HepG2 (cell line): ENCODE measurements at regions not wholly inside any gene's neighbourhood (a gene's known extent, or its start where the extent isn't known, plus 50 kb on each side); places are given as distances from the start of the nearest gene placed in this dataset.

Source experiments
- ATAC-seq: fragments of 200-7000 bp; cut with Tn5 transposase; 3 replicates; pipeline ENCODE4 v1.9.1; 2020; ENCODE audit warnings: mild to moderate bottlenecking, moderate library complexity
- BruUV-seq: library from RNA; stranded (reverse); fragments of 400-500 nt; replicated peaks from 2 replicates; lab custom pipeline; 2021; lab: Mats Ljungman, UMichigan
- CTCF ChIA-PET: fragments of 300-600 bp; formaldehyde crosslinking; extraction: SDS; loops from one replicate; lab custom pipeline; 2021; ENCODE audit warnings: low total read pairs, inconsistent platforms, low intra/inter-chr PET ratio; lab: Yijun Ruan, JAX
- POLR2A ChIA-PET: fragments of 350-600 bp; sonication (Branson Sonifier 250); formaldehyde crosslinking; loops from one replicate; lab custom pipeline; 2020; ENCODE audit warnings: antibody characterized with exemption, inconsistent platforms; lab: Yijun Ruan, JAX
- DNase-seq: peaks from one replicate; pipeline ENCODE4 v3.0.0-alpha.2; 2015; ENCODE audit warnings: low spot score
- FAIRE-seq: peaks from 3 replicates; lab custom pipeline; 2011; peaks lifted over from hg19 to GRCh38; lab: Jason Lieb, UNC
- H2AFZ ChIP-seq: one replicate; pipeline ENCODE4 v1.6.1; 2011; ENCODE audit warnings: low read length, inconsistent platforms
- H3K27ac ChIP-seq: fragments of 300-600 bp; 3 replicates; pipeline ENCODE4 v1.8.0; 2011; ENCODE audit warnings: mixed run types, mild to moderate bottlenecking, mixed read lengths, low read length, inconsistent platforms; ENCODE audit not compliant: insufficient read depth; ENCODE audit errors: extremely low read length
- H3K27me3 ChIP-seq, 2 experiments: fragments of 200-600 bp in 1 of 2; 2 replicates in 1 of 2; 3 replicates in 1 of 2; pipeline versions ENCODE4 v1.6.0 to v1.8.0; 2011; ENCODE audit warnings: low read length in 2 of 2, mild to moderate bottlenecking in 2 of 2, moderate library complexity in 2 of 2, inconsistent platforms in 1 of 2; ENCODE audit not compliant: insufficient read depth in 2 of 2, control insufficient read depth in 1 of 2
- H3K36me3 ChIP-seq, 2 experiments: fragments of 200-600 bp in 1 of 2; replicated peaks in 1 of 2; 2 replicates in 1 of 2; 3 replicates in 1 of 2; pipeline versions ENCODE4 v1.5.1 to v1.8.0; 2011; ENCODE audit warnings: low read length in 2 of 2, inconsistent platforms in 1 of 2; ENCODE audit not compliant: insufficient read depth in 2 of 2, control insufficient read depth in 1 of 2
- H3K4me1 ChIP-seq: 2 replicates; pipeline ENCODE4 v1.5.1; 2012; ENCODE audit warnings: low read length, inconsistent platforms; ENCODE audit not compliant: insufficient read depth
- H3K4me2 ChIP-seq: 2 replicates; pipeline ENCODE4 v1.6.0; 2011; ENCODE audit warnings: low read depth, low read length, inconsistent platforms
- H3K4me3 ChIP-seq, 3 experiments: fragments of 200-600 bp in 1 of 3; sonication (generic), shearing (Covaris generic) in 1 of 3; replicated peaks in 1 of 3; 2 replicates each; pipeline ENCODE4 v1.5.1; 2011 to 2016; ENCODE audit warnings: low read length in 3 of 3, inconsistent platforms in 2 of 3, low read depth in 2 of 3, mild to moderate bottlenecking in 2 of 3, control low read depth in 1 of 3, mixed read lengths in 1 of 3; ENCODE audit not compliant: insufficient read depth in 1 of 3
- H3K79me2 ChIP-seq: one replicate; pipeline ENCODE4 v1.6.1; 2011; ENCODE audit warnings: low read length, inconsistent platforms; ENCODE audit not compliant: insufficient read depth
- H3K9ac ChIP-seq: 2 replicates; pipeline ENCODE4 v1.6.0; 2011; ENCODE audit warnings: mild to moderate bottlenecking, low read depth, low read length, inconsistent platforms; ENCODE audit not compliant: insufficient read depth
- H3K9me3 ChIP-seq: 2 replicates; pipeline ENCODE4 v1.5.1; 2012; ENCODE audit warnings: mild to moderate bottlenecking, low read length
- H4K20me1 ChIP-seq: 2 replicates; pipeline ENCODE4 v1.6.0; 2011; ENCODE audit warnings: inconsistent platforms, mild to moderate bottlenecking, low read length, moderate library complexity; ENCODE audit not compliant: insufficient read depth
- BRD4 ChIP-seq: sonication (generic); formaldehyde crosslinking; IDR thresholded peaks from 2 replicates; pipeline ENCODE4 v1.4.0; 2020; ENCODE audit warnings: missing genetic modification reagents
- ELF1 ChIP-seq: sonication (generic); formaldehyde crosslinking; IDR thresholded peaks from 2 replicates; pipeline ENCODE4 v1.4.0; 2020; ENCODE audit warnings: missing genetic modification reagents
- KDM6A ChIP-seq: IDR thresholded peaks from 2 replicates; pipeline ENCODE4 v1.6.1; 2016; ENCODE audit warnings: low read depth
- MAFF ChIP-seq: IDR thresholded peaks from 2 replicates; pipeline ENCODE4 v1.6.1; 2011; ENCODE audit warnings: low read depth, low read length, improper control_type of control experiment
- MIER2 ChIP-seq: IDR thresholded peaks from 2 replicates; pipeline ENCODE4 v1.6.1; 2016; ENCODE audit warnings: missing biosample characterization, missing genetic modification reagents
- NR1H2 ChIP-seq: sonication (generic); formaldehyde crosslinking; IDR thresholded peaks from 2 replicates; pipeline ENCODE4 v1.8.1; 2022; ENCODE audit warnings: low read depth, missing genetic modification reagents, borderline replicate concordance
- ONECUT2 ChIP-seq: sonication (generic); formaldehyde crosslinking; IDR thresholded peaks from 2 replicates; pipeline ENCODE4 v1.4.0; 2020; ENCODE audit warnings: missing genetic modification reagents
- PAX8 ChIP-seq: sonication (generic); formaldehyde crosslinking; IDR thresholded peaks from 2 replicates; pipeline ENCODE4 v1.8.0; 2022; ENCODE audit warnings: mild to moderate bottlenecking, missing genetic modification reagents, borderline replicate concordance
- PPARG ChIP-seq: conservative IDR thresholded peaks from 2 replicates; pipeline ENCODE4 v1.6.1; 2016; ENCODE audit warnings: missing biosample characterization, missing genetic modification reagents
- SP5 ChIP-seq: IDR thresholded peaks from 2 replicates; pipeline ENCODE4 v1.6.1; 2016; ENCODE audit warnings: low read depth, borderline replicate concordance
- SUZ12 ChIP-seq: fragments of 150-350 bp; IDR thresholded peaks from 2 replicates; pipeline ENCODE4 v1.6.1; 2014; ENCODE audit warnings: low read depth, low read length
- ZFP90 ChIP-seq: sonication (generic); formaldehyde crosslinking; IDR thresholded peaks from 2 replicates; pipeline ENCODE4 v1.8.0; 2022; ENCODE audit warnings: missing genetic modification reagents, mild to moderate bottlenecking, inconsistent platforms, borderline replicate concordance
- ZMAT3 ChIP-seq: sonication (generic); formaldehyde crosslinking; conservative IDR thresholded peaks from 2 replicates; pipeline ENCODE4 v1.7.0; 2021; ENCODE audit warnings: missing genetic modification reagents
- ZNF562 ChIP-seq: sonication (generic); formaldehyde crosslinking; IDR thresholded peaks from 2 replicates; pipeline ENCODE4 v1.8.0; 2022; ENCODE audit warnings: missing genetic modification reagents, borderline replicate concordance
- ZNF577 ChIP-seq: sonication (generic); formaldehyde crosslinking; IDR thresholded peaks from 2 replicates; pipeline ENCODE4 v1.4.0; 2020; ENCODE audit warnings: mild to moderate bottlenecking, low read depth, missing genetic modification reagents, borderline replicate concordance
- ZNF670 ChIP-seq: sonication (generic); formaldehyde crosslinking; IDR thresholded peaks from 2 replicates; pipeline ENCODE4 v1.8.0; 2022; ENCODE audit warnings: mild to moderate bottlenecking, missing genetic modification reagents, borderline replicate concordance
- ZNF674 ChIP-seq: sonication (generic); formaldehyde crosslinking; IDR thresholded peaks from 2 replicates; pipeline ENCODE4 v1.5.0; 2020; ENCODE audit warnings: low read depth, mild to moderate bottlenecking, missing genetic modification reagents
- WGBS: methylation state at CpG from one replicate; pipeline ENCODE4 v1.1.6; 2017; ENCODE audit warnings: low lambda C conversion rate; 5-methylcytosine and 5-hydroxymethylcytosine counted together
- in situ Hi-C: cut with HindIII; loops from 2 replicates; pipeline ENCODE4 v1.10.0; 2017; ENCODE audit warnings: low pct_unique_long_range_greater_than_20kb; ENCODE audit not compliant: extremely low pct_ligation_motif_present
- intact Hi-C: fragments of 100-400 bp; cut with micrococcal nuclease; formaldehyde crosslinking; loops from one replicate; pipeline ENCODE4 v1.10.0; 2022; ENCODE audit not compliant: unreplicated experiment
- TF ChIP-seq, protein P1 (sequence below): IDR thresholded peaks from 2 replicates; pipeline ENCODE4 v1.6.1; 2016; ENCODE audit warnings: low read depth, control low read depth
- TF ChIP-seq, protein P2 (sequence below): conservative IDR thresholded peaks from 2 replicates; pipeline ENCODE4 v1.6.1; 2018; ENCODE audit warnings: missing genetic modification reagents

GRCh38 chr16:50485232-50485631 is 63.0 kb upstream of the NKD1 start (continued):
- TF ChIP-seq, protein P1, sequence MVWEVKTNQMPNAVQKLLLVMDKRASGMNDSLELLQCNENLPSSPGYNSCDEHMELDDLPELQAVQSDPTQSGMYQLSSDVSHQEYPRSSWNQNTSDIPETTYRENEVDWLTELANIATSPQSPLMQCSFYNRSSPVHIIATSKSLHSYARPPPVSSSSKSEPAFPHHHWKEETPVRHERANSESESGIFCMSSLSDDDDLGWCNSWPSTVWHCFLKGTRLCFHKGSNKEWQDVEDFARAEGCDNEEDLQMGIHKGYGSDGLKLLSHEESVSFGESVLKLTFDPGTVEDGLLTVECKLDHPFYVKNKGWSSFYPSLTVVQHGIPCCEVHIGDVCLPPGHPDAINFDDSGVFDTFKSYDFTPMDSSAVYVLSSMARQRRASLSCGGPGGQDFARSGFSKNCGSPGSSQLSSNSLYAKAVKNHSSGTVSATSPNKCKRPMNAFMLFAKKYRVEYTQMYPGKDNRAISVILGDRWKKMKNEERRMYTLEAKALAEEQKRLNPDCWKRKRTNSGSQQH (CRISPR knock-in tag) = no peak
- no peak for TF ChIP-seq SP5 (CRISPR knock-in tag)
- TF ChIP-seq ZMAT3 (CRISPR knock-in tag) = no peak
- no peak for TF ChIP-seq MAFF

DNA sequence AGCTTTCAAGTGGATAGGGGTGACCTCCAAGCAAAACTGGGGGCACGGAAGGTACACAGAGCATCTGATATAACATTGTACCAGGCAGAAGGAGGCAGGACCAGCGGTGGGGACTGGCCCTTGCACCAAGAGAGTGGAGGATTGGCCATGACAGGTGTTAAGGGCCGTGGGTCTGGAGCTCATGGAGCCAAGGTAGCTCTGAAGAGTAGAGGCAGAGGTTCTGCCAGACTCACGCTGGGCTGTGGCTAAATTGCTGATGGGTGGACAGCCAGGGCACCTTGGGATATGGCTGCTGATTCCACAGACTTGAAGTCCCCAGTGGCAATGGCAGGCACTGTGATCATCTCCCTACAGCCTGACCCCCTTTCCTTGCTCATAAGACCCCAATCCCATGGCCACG is 65.9 kb upstream of the NKD1 start:
- in situ Hi-C loops = no loop called here
- Histone ChIP-seq H3K27me3 (no peaks in the 10 kb centered on the region), H3K9me3 (peaks cover 11% of the 10 kb centered on the region; the same call in 1 of the 2 replicates), H3K79me2 (no peaks in the 10 kb centered on the region), H4K20me1 (no peaks in the 10 kb centered on the region), H3K27ac (no peak overlapping the region), H3K36me3 (no peaks in the 10 kb centered on the region), H3K9ac (no peak overlapping the region), H2AFZ (no peak overlapping the region), H3K4me1 (peaks cover 23% of the 10 kb centered on the region), H3K4me3 (no peak overlapping the region), H3K4me2 (no peak overlapping the region)
- 84% methylated on average over 5 of the region's 5 CpGs for WGBS
- FAIRE-seq (no peak), DNase-seq (no peak), ATAC-seq (no peak)
- ChIA-PET POLR2A (interaction anchor here (0.6 to 1.2 kb wide), 2 partner anchors 14 to 38 kb away, joined by 3 to 4 read pairs; no protein-coding TSS in a partner anchor), CTCF (no interaction called here)
- BruUV-seq = no TSS peak
- intact Hi-C loops = no loop called here
- TF ChIP-seq, protein P2, sequence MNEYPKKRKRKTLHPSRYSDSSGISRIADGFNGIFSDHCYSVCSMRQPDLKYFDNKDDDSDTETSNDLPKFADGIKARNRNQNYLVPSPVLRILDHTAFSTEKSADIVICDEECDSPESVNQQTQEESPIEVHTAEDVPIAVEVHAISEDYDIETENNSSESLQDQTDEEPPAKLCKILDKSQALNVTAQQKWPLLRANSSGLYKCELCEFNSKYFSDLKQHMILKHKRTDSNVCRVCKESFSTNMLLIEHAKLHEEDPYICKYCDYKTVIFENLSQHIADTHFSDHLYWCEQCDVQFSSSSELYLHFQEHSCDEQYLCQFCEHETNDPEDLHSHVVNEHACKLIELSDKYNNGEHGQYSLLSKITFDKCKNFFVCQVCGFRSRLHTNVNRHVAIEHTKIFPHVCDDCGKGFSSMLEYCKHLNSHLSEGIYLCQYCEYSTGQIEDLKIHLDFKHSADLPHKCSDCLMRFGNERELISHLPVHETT (CRISPR knock-in tag) = no peak
- TF ChIP-seq ONECUT2 (no peak), NR1H2 (CRISPR knock-in tag) (no peak), PPARG (CRISPR knock-in tag) (no peak), ZNF562 (no peak), ZNF670 (CRISPR knock-in tag) (no peak), SUZ12 (no peak), ZFP90 (CRISPR knock-in tag) (no peak), PAX8 (CRISPR knock-in tag) (no peak), ELF1 (CRISPR knock-in tag) (no peak), KDM6A (CRISPR knock-in tag) (no peak), ZNF674 (no peak), BRD4 (CRISPR knock-in tag) (no peak), ZNF577 (no peak), MIER2 (CRISPR knock-in tag) (no peak)
